ENCODE measurements at regions not wholly inside any gene's neighbourhood (a gene's known extent, or its start where the extent isn't known, plus 50 kb on each side); places are given as distances from the start of the nearest gene placed in this dataset.

DNA sequence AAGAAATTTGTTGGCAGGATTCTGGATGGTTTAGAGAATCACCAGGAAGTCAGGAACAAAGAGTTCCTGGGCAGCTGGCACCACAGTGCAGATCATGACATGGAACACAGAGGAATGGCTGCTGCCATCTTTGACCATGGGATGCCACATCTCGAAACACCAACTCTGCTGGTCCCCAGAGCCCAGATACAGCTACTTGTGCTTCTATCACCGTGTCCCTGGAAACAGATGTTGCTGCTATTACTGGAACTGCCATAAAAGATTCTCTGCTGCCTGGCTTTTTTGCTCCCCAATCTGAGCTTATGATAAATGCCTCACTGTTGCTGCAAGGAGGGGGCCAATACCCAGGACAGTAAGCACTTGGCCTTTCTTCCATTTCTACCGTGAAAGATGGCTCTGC lies 185.2 kb downstream of the CSNK2A3 start:
- Histone ChIP-seq H3K27me3 (ENCODE audit: insufficient read depth, low read depth, severe bottlenecking) (no peaks in the 10 kb centered on the region), H3K4me3 (ENCODE audit: low read depth, low read length) (no peak overlapping the region), H3K27ac (no peak overlapping the region), H3K36me3 (no peaks in the 10 kb centered on the region), H3K9me3 (ENCODE audit: severe bottlenecking) (no peaks in the 10 kb centered on the region)
- TF ChIP-seq, protein P1, sequence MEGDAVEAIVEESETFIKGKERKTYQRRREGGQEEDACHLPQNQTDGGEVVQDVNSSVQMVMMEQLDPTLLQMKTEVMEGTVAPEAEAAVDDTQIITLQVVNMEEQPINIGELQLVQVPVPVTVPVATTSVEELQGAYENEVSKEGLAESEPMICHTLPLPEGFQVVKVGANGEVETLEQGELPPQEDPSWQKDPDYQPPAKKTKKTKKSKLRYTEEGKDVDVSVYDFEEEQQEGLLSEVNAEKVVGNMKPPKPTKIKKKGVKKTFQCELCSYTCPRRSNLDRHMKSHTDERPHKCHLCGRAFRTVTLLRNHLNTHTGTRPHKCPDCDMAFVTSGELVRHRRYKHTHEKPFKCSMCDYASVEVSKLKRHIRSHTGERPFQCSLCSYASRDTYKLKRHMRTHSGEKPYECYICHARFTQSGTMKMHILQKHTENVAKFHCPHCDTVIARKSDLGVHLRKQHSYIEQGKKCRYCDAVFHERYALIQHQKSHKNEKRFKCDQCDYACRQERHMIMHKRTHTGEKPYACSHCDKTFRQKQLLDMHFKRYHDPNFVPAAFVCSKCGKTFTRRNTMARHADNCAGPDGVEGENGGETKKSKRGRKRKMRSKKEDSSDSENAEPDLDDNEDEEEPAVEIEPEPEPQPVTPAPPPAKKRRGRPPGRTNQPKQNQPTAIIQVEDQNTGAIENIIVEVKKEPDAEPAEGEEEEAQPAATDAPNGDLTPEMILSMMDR (IDR thresholded peaks at IDR 0.05; ENCODE audit: low read depth, low read length) = no peak
- no peak for DNase-seq

DNA sequence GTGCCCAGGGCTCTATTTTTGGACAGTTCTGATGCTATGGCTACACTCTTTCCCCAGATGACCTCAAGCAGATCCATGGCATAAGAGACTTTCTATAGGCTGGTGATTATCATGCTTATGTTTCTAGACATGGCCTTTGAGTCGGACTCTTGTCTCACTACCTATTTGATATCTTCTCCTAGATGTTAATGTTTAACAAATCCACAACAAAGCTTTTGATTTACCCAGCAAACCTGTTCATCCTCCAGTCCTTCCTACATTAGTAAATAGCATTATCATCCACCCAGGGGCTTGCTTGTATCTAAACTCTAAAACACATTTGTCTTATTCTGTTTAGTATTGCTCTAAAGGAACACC lies 188.7 kb downstream of the CSNK2A3 start:
- no peak overlapping the region for H3K4me3 ChIP-seq (ENCODE audit: low read depth, low read length)
- no peaks in the 10 kb centered on the region for H3K9me3 ChIP-seq (ENCODE audit: severe bottlenecking)
- no peaks in the 10 kb centered on the region for H3K36me3 ChIP-seq
- no peak for DNase-seq
- H3K27me3 ChIP-seq (ENCODE audit: insufficient read depth, low read depth, severe bottlenecking) = no peaks in the 10 kb centered on the region
- no peak overlapping the region for H3K27ac ChIP-seq
- TF ChIP-seq, protein P1 (IDR thresholded peaks at IDR 0.05; ENCODE audit: low read depth, low read length) = no peak

DNA sequence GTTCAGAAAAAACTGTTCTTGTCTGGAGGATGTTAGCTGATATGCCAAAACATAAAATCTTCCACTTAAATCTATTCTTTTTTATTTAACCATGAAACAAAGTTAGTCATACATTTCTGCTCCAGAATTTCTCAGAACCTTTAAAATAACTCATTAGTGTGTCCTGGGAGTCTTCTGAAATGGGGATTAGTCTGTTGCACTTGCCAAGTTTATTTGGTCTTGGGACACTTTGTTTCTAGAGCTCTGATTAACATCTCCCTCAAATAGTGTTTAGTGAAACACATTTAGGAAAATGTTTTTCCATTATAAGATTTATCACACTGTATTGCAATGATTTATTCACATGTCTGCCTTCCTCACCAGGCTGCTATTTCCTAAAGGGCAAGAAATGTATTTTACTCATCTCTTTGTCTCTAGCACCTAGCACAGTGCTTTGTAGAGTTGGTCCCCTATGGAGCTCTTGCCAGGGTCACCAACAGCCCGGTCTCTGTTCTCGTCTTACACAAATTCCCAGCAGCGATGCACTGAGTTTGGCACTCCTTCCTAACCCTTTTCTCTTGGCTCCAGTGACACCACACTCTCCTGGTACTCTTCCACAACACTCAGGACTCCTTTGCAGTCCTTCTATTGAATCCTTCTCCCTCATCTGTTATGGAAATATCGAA lies 189.2 kb downstream of the CSNK2A3 start:
- Histone ChIP-seq H3K36me3 (no peaks in the 10 kb centered on the region), H3K27ac (no peak overlapping the region), H3K27me3 (ENCODE audit: insufficient read depth, low read depth, severe bottlenecking) (no peaks in the 10 kb centered on the region), H3K4me3 (ENCODE audit: low read depth, low read length) (no peak overlapping the region), H3K9me3 (ENCODE audit: severe bottlenecking) (no peaks in the 10 kb centered on the region)
- TF ChIP-seq, protein P1 (IDR thresholded peaks at IDR 0.05; ENCODE audit: low read depth, low read length) = no peak
- DNase-seq = no peak

DNA sequence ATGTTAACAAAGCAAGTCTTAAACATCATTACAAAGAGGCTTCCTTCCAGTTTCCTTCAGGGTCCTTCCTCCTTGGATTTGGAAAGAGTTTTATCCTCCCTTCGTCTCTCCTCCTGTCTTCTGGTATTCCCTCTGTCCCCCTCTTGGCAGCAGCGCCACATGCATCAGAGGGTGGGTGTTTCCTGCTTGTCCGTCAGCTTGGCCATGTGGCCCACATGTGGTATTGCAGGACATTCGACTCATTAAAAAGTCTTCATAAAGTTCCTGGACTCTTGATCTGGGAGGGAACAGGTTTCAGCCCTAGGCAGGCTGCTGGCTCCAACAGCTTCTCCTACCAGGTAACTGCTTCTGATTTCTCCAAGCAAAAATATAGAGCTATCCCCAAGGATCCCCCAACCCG lies 189.8 kb downstream of the CSNK2A3 start:
- DNase-seq = peak; percentile 41
- H3K36me3 ChIP-seq = no peaks in the 10 kb centered on the region
- TF ChIP-seq, protein P1 (IDR thresholded peaks at IDR 0.05; ENCODE audit: low read depth, low read length) = peak; percentile 37
- H3K9me3 ChIP-seq (ENCODE audit: severe bottlenecking) = no peaks in the 10 kb centered on the region
- H3K27me3 ChIP-seq (ENCODE audit: insufficient read depth, low read depth, severe bottlenecking) = no peaks in the 10 kb centered on the region
- H3K27ac ChIP-seq = no peak overlapping the region
- H3K4me3 ChIP-seq (ENCODE audit: low read depth, low read length) = no peak overlapping the region

DNA sequence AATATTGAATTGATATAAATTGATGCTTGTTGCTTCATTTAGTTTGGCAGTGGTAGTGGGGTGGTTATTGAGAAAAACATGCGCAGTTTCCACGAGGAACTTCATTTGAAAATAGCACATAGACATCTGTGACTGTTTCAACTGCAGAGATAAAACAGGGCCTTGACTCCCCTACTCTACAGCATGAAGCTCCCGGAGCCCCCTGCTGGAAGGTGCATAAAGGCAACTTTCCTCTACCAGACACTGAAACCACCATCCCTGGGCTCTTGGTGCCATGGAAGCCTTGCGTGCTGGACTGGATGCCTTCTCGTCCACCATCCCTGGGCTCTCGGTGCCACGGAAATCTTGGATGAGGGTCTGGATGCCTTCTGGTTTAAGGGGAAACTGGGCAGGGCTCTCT lies 195.9 kb downstream of the CSNK2A3 start:
- no peak overlapping the region for H3K4me3 ChIP-seq (ENCODE audit: low read depth, low read length)
- H3K36me3 ChIP-seq = no peaks in the 10 kb centered on the region
- H3K9me3 ChIP-seq (ENCODE audit: severe bottlenecking) = no peaks in the 10 kb centered on the region
- H3K27me3 ChIP-seq (ENCODE audit: insufficient read depth, low read depth, severe bottlenecking) = no peaks in the 10 kb centered on the region
- TF ChIP-seq, protein P1 (IDR thresholded peaks at IDR 0.05; ENCODE audit: low read depth, low read length) = peak; percentile 77
- DNase-seq = peak; percentile 43
- H3K27ac ChIP-seq = no peak overlapping the region
